Stomach (tissue), 8 donors: ENCODE measurements at regions not wholly inside any gene's neighbourhood (a gene's known extent, or its start where the extent isn't known, plus 50 kb on each side); places are given as distances from the start of the nearest gene placed in this dataset.

Experiments used
- DNase-seq, 2 donors: peaks; one replicate each; pipeline versions ENCODE4 v3.0.0 to v3.0.0-alpha.2; 2013 to 2019
- H3K27ac ChIP-seq, 5 donors: fragments of 200-600 bp in 4 of 5; sonication (generic) in 4 of 5; one replicate each; pipeline ENCODE4 v1.5.1; 2013 to 2019; ENCODE audit warnings: mild to moderate bottlenecking in 1 of 5, moderate library complexity in 1 of 5
- H3K27me3 ChIP-seq, 3 donors: fragments of 200-600 bp; sonication (generic); one replicate each; pipeline ENCODE4 v1.5.1; 2017 to 2019; ENCODE audit warnings: mixed run types in 1 of 3
- H3K36me3 ChIP-seq, 4 donors: fragments of 200-600 bp; sonication (generic); 1 replicate in 3 of 4; 2 replicates in 1 of 4; pipeline ENCODE4 v1.5.1; 2016 to 2019
- H3K4me1 ChIP-seq, 4 donors: fragments of 200-600 bp; sonication (generic); one replicate each; pipeline ENCODE4 v1.5.1; 2016 to 2019
- H3K4me3 ChIP-seq, 4 donors: fragments of 200-600 bp; sonication (generic) in 3 of 4; one replicate each; pipeline ENCODE4 v1.5.1; 2016 to 2019; ENCODE audit warnings: mild to moderate bottlenecking in 1 of 4
- H3K9me3 ChIP-seq, 4 donors: fragments of 200-600 bp; sonication (generic); one replicate each; pipeline ENCODE4 v1.5.1; 2016 to 2019
- CTCF ChIP-seq, 7 experiments: fragments of 450-650 bp in 4 of 7; fragments of 200-600 bp in 3 of 7; sonication (generic) in 3 of 7; IDR thresholded peaks; one replicate each; pipeline ENCODE4 v1.5.1; 2016 to 2019; ENCODE audit warnings: antibody characterized with exemption in 7 of 7, control low read depth in 2 of 7, mild to moderate bottlenecking in 1 of 7
- EP300 ChIP-seq: sonication (generic); formaldehyde crosslinking; IDR thresholded peaks from one replicate; pipeline ENCODE4 v1.6.1; 2017; ENCODE audit warnings: antibody characterized with exemption
- POLR2A ChIP-seq, 4 donors: fragments of 450-650 bp; IDR thresholded peaks; one replicate each; pipeline ENCODE4 v1.6.1; 2016; ENCODE audit warnings: antibody characterized with exemption in 4 of 4, control low read depth in 2 of 4, mild to moderate bottlenecking in 1 of 4, moderate library complexity in 1 of 4
- POLR2AphosphoS5 ChIP-seq, 3 donors: sonication (generic); formaldehyde crosslinking; IDR thresholded peaks; one replicate each; pipeline ENCODE4 v1.6.1; 2016; ENCODE audit warnings: antibody characterized with exemption in 3 of 3
- WGBS, 5 donors: extraction: QIAGEN DNeasy Blood & Tissue Kit in 3 of 5; methylation state at CpG; one replicate each; pipeline versions ENCODE4 v1.1.5 to v1.1.7; 2013 to 2018; 5-methylcytosine and 5-hydroxymethylcytosine counted together
- intact Hi-C: fragments of 100-400 bp; cut with DNase I; formaldehyde crosslinking; loops from one replicate; pipeline ENCODE4 v1.15.1; 2023; ENCODE audit warnings: low total_unique reads
- donor health status: healthy with polysubstance abuse.
- donor health status: Bipolar disorder and iron deficiency.
- donor health status: healthy.

GRCh38 chr21:41689289-41689583 lies 77.6 kb downstream of the RIPK4 start:
- Histone ChIP-seq H3K27me3 (peaks cover 0 to 27% (median 0%) of the 10 kb centered on the region in 3 donors), H3K27ac (no peak overlapping the region), H3K4me1 (peaks cover 2 to 16% (median 11%) of the 10 kb centered on the region in 4 donors), H3K36me3 (no peaks in the 10 kb centered on the region), H3K9me3 (no peaks in the 10 kb centered on the region), H3K4me3 (no peak overlapping the region)
- 83 to 97% (median 95%) methylated on average over 17 to 24 of the region's 24 CpGs for WGBS, 5 donors
- intact Hi-C loops: no loop called here
- no peak for DNase-seq
- no peak for TF ChIP-seq POLR2AphosphoS5 (IDR thresholded peaks at IDR 0.05)
- no peak for TF ChIP-seq EP300
- no peak for TF ChIP-seq CTCF (IDR thresholded peaks at IDR 0.05)
- TF ChIP-seq POLR2A (IDR thresholded peaks at IDR 0.05): no peak

GRCh38 chr21:41687633-41688032 lies 79.2 kb downstream of the RIPK4 start:
- Histone ChIP-seq H3K4me3 (no peak overlapping the region), H3K9me3 (no peaks in the 10 kb centered on the region), H3K27me3 (peaks cover 0 to 23% (median 0%) of the 10 kb centered on the region in 3 donors), H3K36me3 (no peaks in the 10 kb centered on the region), H3K4me1 (peaks cover 2 to 29% (median 17%) of the 10 kb centered on the region in 4 donors), H3K27ac (no peak overlapping the region)
- TF ChIP-seq POLR2AphosphoS5 (IDR thresholded peaks at IDR 0.05): no peak
- no peak for TF ChIP-seq CTCF (IDR thresholded peaks at IDR 0.05)
- no peak for TF ChIP-seq EP300
- TF ChIP-seq POLR2A (IDR thresholded peaks at IDR 0.05): no peak
- DNase-seq: no peak
- WGBS, 5 donors: 90 to 97% (median 94%) methylated on average over 2 of the region's 2 CpGs
- intact Hi-C loops: no loop called here

DNA sequence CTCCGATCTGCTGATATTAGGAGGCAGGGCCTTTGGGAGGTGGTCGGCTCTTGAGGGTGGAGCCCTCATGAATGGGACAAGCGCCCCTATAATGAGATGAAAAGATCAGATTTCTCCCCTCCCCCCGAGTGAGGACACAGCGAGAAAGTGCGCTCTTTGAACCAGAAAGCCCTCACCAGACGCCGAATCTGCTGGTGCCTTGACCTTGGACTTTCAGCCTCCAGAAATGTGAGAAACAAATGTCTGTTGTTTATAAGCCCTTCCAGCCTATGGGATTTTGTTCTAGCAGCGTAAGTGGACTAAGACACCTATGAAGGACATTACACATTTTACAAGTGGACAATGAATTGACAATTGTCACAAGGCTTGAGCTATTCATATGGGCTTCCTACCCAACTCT lies 80.2 kb downstream of the RIPK4 start:
- TF ChIP-seq POLR2A (IDR thresholded peaks at IDR 0.05) (no peak), EP300 (no peak), POLR2AphosphoS5 (IDR thresholded peaks at IDR 0.05) (no peak)
- intact Hi-C loops: no loop called here
- no peak overlapping the region for H3K27ac ChIP-seq
- no peaks in the 10 kb centered on the region for H3K9me3 ChIP-seq
- no peak for DNase-seq
- peaks cover 0 to 18% (median 0%) of the 10 kb centered on the region in 3 donors for H3K27me3 ChIP-seq
- H3K36me3 ChIP-seq: no peaks in the 10 kb centered on the region
- WGBS, 5 donors: 82 to 92% (median 90%) methylated on average over 9 of the region's 9 CpGs
- H3K4me3 ChIP-seq: no peak overlapping the region
- peaks cover 7 to 39% (median 23%) of the 10 kb centered on the region in 4 donors for H3K4me1 ChIP-seq

DNA sequence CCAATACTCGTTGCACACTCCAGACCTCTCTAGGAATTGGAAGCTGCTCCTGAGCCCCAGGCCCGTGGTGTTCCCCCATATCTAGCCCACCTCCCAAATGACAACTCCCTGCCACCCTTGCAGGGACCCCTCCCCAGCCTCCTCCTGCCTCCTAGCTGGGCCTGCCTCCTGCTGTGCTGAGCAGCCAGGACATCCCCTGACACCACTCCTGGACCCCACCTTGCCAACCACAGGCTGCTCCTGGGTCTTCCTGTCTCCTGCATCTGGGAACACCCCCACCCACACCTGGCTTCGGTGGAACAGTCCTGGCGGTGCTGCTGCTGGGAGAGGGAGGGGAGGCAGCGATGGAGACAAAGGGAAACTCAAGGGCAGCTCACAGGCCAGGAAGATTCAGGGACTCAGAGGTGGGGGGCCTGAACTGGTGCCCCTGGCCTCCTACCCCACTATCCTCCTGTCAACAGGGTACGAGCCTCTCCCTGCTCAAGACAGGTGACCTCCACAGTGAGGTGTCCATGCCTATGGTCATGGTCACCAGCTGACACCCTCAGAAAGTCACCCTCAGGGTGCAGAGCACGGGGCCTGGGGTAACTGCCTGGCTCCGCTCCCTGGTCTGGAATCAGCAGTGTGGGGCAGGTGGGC lies 81.2 kb downstream of the RIPK4 start:
- TF ChIP-seq POLR2A (IDR thresholded peaks at IDR 0.05): no peak
- TF ChIP-seq CTCF (IDR thresholded peaks at IDR 0.05): no peak
- no peak for TF ChIP-seq POLR2AphosphoS5 (IDR thresholded peaks at IDR 0.05)
- no peak for TF ChIP-seq EP300

More for the DNA sequence above, 81.2 kb downstream of the RIPK4 start:
- intact Hi-C loops: no loop called here
- 77 to 92% (median 86%) methylated on average over 4 to 8 of the region's 8 CpGs for WGBS, 5 donors
- no peak for DNase-seq
- Histone ChIP-seq H3K27me3 (peaks cover 0 to 10% (median 0%) of the 10 kb centered on the region in 3 donors), H3K27ac (peak overlapping the region; percentile 27 to 97 (median 66)), H3K4me1 (peaks cover 11 to 48% (median 26%) of the 10 kb centered on the region in 4 donors), H3K9me3 (no peaks in the 10 kb centered on the region), H3K4me3 (no peak overlapping the region), H3K36me3 (no peaks in the 10 kb centered on the region)
